HL-60 (cell line): ENCODE measurements at regions not wholly inside any gene's neighbourhood (a gene's known extent, or its start where the extent isn't known, plus 50 kb on each side); places are given as distances from the start of the nearest gene placed in this dataset.

Source experiments
- CTCF ChIP-seq: IDR thresholded peaks from one replicate; pipeline ENCODE4 v1.5.1; 2011; ENCODE audit warnings: low read length, control low read depth, inconsistent platforms; ENCODE audit not compliant: insufficient read depth
- GABPA ChIP-seq: IDR thresholded peaks from 2 replicates; pipeline ENCODE4 v1.6.1; 2012; ENCODE audit warnings: low read depth
- POLR2AphosphoS5 ChIP-seq: IDR thresholded peaks from 2 replicates; pipeline ENCODE4 v1.6.1; 2012; ENCODE audit warnings: low read depth
- REST ChIP-seq: IDR thresholded peaks from 2 replicates; pipeline ENCODE4 v1.6.1; 2012; ENCODE audit warnings: low read depth; ENCODE audit not compliant: insufficient replicate concordance

- no peak for TF ChIP-seq CTCF
- no peak for TF ChIP-seq POLR2AphosphoS5
- no peak for TF ChIP-seq REST
- TF ChIP-seq GABPA = no peak
Observed at GRCh38 chr9:2338777-2339365, 282.7 kb upstream of the VLDLR start.
